ENCODE measurements at regions not wholly inside any gene's neighbourhood (a gene's known extent, or its start where the extent isn't known, plus 50 kb on each side); places are given as distances from the start of the nearest gene placed in this dataset.

DNA sequence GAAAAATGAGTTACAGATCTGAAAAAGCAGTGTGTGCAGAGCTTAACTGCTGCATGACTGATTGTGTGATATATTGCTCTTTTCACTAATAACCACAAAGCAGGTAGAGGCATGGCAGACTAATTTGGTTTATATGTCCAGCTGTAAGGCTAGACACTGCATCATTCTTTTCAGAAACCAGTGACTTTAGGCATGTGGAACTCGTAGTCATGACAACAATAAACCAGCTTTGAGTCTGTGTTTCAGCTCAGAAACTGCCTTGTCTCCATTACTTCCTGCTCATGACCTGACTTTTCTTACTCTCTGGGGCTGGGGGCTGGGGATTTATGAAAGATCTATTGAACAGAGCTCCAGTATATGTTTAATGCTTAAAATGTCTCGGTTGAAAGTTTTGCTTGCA lies 146.8 kb upstream of the LRIG3 start:
- Histone ChIP-seq H4K20me1 (ENCODE audit: insufficient read depth, low read length) (no peaks in the 10 kb centered on the region), H3K36me3 (replicated peaks in 1 of 2; ENCODE audit: control insufficient read depth in 1 of 2, insufficient read depth in 2 of 2, low read length in 2 of 2) (no peaks in the 10 kb centered on the region), H3K79me2 (ENCODE audit: insufficient read depth, low read length) (no peaks in the 10 kb centered on the region), H3K9ac (ENCODE audit: insufficient read depth, low read depth, low read length) (no peak overlapping the region), H3K9me3 (ENCODE audit: low read length) (no peaks in the 10 kb centered on the region), H3K4me1 (ENCODE audit: insufficient read depth, low read length) (no peaks in the 10 kb centered on the region), H3K27ac (ENCODE audit: extremely low read length, insufficient read depth, low read length) (no peak overlapping the region), H2AFZ (ENCODE audit: low read length) (no peak overlapping the region), H3K4me3 (replicated peaks in 1 of 3; ENCODE audit: insufficient read depth in 1 of 3, low read depth in 2 of 3, low read length in 3 of 3) (no peak overlapping the region), H3K27me3 (ENCODE audit: control insufficient read depth in 1 of 2, insufficient read depth in 2 of 2, low read length in 2 of 2) (no peaks in the 10 kb centered on the region), H3K4me2 (ENCODE audit: low read depth, low read length) (no peak overlapping the region)
- DNase-seq (ENCODE audit: low spot score) = no peak
- no peak for FAIRE-seq
- in situ Hi-C loops (cut with HindIII; ENCODE audit: extremely low pct_ligation_motif_present, low pct_unique_long_range_greater_than_20kb) (no loop called here), intact Hi-C loops (cut with micrococcal nuclease; ENCODE audit: unreplicated experiment) (no loop called here)
- BruUV-seq (replicated peaks) = no TSS peak
- TF ChIP-seq SYNCRIP (IDR thresholded peaks at IDR 0.05; ENCODE audit: insufficient read depth, low read depth, low read length) (no peak), CENPT (CRISPR knock-in tag; IDR thresholded peaks at IDR 0.05; ENCODE audit: low read depth) (no peak), MYC (CRISPR knock-in tag; IDR thresholded peaks at IDR 0.05; ENCODE audit: borderline replicate concordance) (no peak), HOXA9 (CRISPR knock-in tag; IDR thresholded peaks at IDR 0.05; ENCODE audit: borderline replicate concordance) (no peak), IKZF1 (IDR thresholded peaks at IDR 0.05) (no peak), HHEX (CRISPR knock-in tag; IDR thresholded peaks at IDR 0.05) (no peak), NCOA1 (CRISPR knock-in tag; IDR thresholded peaks at IDR 0.05) (no peak), NFRKB (IDR thresholded peaks at IDR 0.05) (no peak), ATM (IDR thresholded peaks at IDR 0.05; ENCODE audit: borderline replicate concordance) (no peak)
- TF ChIP-seq, protein P1, sequence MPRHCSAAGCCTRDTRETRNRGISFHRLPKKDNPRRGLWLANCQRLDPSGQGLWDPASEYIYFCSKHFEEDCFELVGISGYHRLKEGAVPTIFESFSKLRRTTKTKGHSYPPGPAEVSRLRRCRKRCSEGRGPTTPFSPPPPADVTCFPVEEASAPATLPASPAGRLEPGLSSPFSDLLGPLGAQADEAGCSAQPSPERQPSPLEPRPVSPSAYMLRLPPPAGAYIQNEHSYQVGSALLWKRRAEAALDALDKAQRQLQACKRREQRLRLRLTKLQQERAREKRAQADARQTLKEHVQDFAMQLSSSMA (CRISPR knock-in tag; IDR thresholded peaks at IDR 0.05) = no peak
- TF ChIP-seq, protein P2, sequence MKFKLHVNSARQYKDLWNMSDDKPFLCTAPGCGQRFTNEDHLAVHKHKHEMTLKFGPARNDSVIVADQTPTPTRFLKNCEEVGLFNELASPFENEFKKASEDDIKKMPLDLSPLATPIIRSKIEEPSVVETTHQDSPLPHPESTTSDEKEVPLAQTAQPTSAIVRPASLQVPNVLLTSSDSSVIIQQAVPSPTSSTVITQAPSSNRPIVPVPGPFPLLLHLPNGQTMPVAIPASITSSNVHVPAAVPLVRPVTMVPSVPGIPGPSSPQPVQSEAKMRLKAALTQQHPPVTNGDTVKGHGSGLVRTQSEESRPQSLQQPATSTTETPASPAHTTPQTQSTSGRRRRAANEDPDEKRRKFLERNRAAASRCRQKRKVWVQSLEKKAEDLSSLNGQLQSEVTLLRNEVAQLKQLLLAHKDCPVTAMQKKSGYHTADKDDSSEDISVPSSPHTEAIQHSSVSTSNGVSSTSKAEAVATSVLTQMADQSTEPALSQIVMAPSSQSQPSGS (CRISPR knock-in tag; IDR thresholded peaks at IDR 0.05) = no peak
- TF ChIP-seq, protein P3, sequence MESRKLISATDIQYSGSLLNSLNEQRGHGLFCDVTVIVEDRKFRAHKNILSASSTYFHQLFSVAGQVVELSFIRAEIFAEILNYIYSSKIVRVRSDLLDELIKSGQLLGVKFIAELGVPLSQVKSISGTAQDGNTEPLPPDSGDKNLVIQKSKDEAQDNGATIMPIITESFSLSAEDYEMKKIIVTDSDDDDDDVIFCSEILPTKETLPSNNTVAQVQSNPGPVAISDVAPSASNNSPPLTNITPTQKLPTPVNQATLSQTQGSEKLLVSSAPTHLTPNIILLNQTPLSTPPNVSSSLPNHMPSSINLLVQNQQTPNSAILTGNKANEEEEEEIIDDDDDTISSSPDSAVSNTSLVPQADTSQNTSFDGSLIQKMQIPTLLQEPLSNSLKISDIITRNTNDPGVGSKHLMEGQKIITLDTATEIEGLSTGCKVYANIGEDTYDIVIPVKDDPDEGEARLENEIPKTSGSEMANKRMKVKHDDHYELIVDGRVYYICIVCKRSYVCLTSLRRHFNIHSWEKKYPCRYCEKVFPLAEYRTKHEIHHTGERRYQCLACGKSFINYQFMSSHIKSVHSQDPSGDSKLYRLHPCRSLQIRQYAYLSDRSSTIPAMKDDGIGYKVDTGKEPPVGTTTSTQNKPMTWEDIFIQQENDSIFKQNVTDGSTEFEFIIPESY (CRISPR knock-in tag; IDR thresholded peaks at IDR 0.05) = no peak
- 0% methylated on average over 2 of the region's 2 CpGs for WGBS (ENCODE audit: low lambda C conversion rate)
- no peak for ATAC-seq
- ChIA-PET POLR2A (no interaction called here), CTCF (ENCODE audit: low intra/inter-chr PET ratio, low total read pairs) (no interaction called here)

Measured in HepG2 (cell line).